ENCODE measurements at regions not wholly inside any gene's neighbourhood (a gene's known extent, or its start where the extent isn't known, plus 50 kb on each side); places are given as distances from the start of the nearest gene placed in this dataset.
"Not testable (repeated sequence)": the region's sequence is repeated elsewhere in the genome, so short reads cannot be mapped to it uniquely, and the experiment has no call there.

GRCh38 chr10:81594991-81595390 is 280.0 kb upstream of the NRG3 start:
- DNase-seq (ENCODE audit: low read depth) = no peak
- no peak overlapping the region for H3K4me3 ChIP-seq (replicated peaks; ENCODE audit: low read depth, low read length)
- TF ChIP-seq CTCF (IDR thresholded peaks at IDR 0.05; ENCODE audit: low read length, missing control alignments) = no peak

GRCh38 chr10:81600185-81600584 is 274.8 kb upstream of the NRG3 start:
- TF ChIP-seq CTCF (IDR thresholded peaks at IDR 0.05; ENCODE audit: low read length, missing control alignments) = no peak
- DNase-seq (ENCODE audit: low read depth) = peak; percentile 60

GRCh38 chr10:81603106-81603620 is 271.8 kb upstream of the NRG3 start:
- H3K4me3 ChIP-seq (replicated peaks; ENCODE audit: low read depth, low read length) = no peak overlapping the region
- DNase-seq (ENCODE audit: low read depth) = no peak
- no peak for TF ChIP-seq CTCF (IDR thresholded peaks at IDR 0.05; ENCODE audit: low read length, missing control alignments)

More at GRCh38 chr10:81600185-81600584, 274.8 kb upstream of the NRG3 start:
- no peak overlapping the region for H3K4me3 ChIP-seq (replicated peaks; ENCODE audit: low read depth, low read length)

GRCh38 chr10:81644485-81644884 is 230.5 kb upstream of the NRG3 start:
- H3K4me3 ChIP-seq (replicated peaks; ENCODE audit: low read depth, low read length); DNase-seq (ENCODE audit: low read depth): not testable (repeated sequence)

GRCh38 chr10:81655986-81656385 is 219.0 kb upstream of the NRG3 start:
- no peak for TF ChIP-seq CTCF (IDR thresholded peaks at IDR 0.05; ENCODE audit: low read length, missing control alignments)
- DNase-seq (ENCODE audit: low read depth) = no peak
- no peak overlapping the region for H3K4me3 ChIP-seq (replicated peaks; ENCODE audit: low read depth, low read length)

- H3K4me3 ChIP-seq (replicated peaks; ENCODE audit: low read depth, low read length) = no peak overlapping the region
- no peak for DNase-seq (ENCODE audit: low read depth)
- no peak for TF ChIP-seq CTCF (IDR thresholded peaks at IDR 0.05; ENCODE audit: low read length, missing control alignments)
These were observed 212.2 kb upstream of the NRG3 start for GRCh38 chr10:81662837-81663236.

- H3K4me3 ChIP-seq (replicated peaks; ENCODE audit: low read depth, low read length); DNase-seq (ENCODE audit: low read depth): not testable (repeated sequence)
These were observed 210.2 kb upstream of the NRG3 start for GRCh38 chr10:81664800-81665199.

GRCh38 chr10:81674941-81675340 is 200.1 kb upstream of the NRG3 start:
- DNase-seq (ENCODE audit: low read depth) = no peak
- no peak for TF ChIP-seq CTCF (IDR thresholded peaks at IDR 0.05; ENCODE audit: low read length, missing control alignments)
- H3K4me3 ChIP-seq (replicated peaks; ENCODE audit: low read depth, low read length) = no peak overlapping the region
